ENCODE measurements at regions not wholly inside any gene's neighbourhood (a gene's known extent, or its start where the extent isn't known, plus 50 kb on each side); places are given as distances from the start of the nearest gene placed in this dataset.

- ChIA-PET RAD21 (ENCODE audit: unreplicated experiment) (no interaction called here), POLR2A (no interaction called here), SMC1A (ENCODE audit: uncharacterized antibody, unreplicated experiment) (no interaction called here), CTCF (no interaction called here)
- ATAC-seq: no peak
- H3K79me2 ChIP-seq (ENCODE audit: control insufficient read depth, insufficient read depth, low read length): no peaks in the 10 kb centered on the region
- WGBS (ENCODE audit: insufficient coverage, insufficient replicate concordance, low lambda C conversion rate, missing lambda C conversion rate): 0% methylated on average over 1 of the region's 1 CpG
- H4K20me1 ChIP-seq (ENCODE audit: control insufficient read depth, insufficient read depth): no peaks in the 10 kb centered on the region
- FAIRE-seq: no peak
- H3K4me1 ChIP-seq (ENCODE audit: control insufficient read depth, insufficient read depth, low read length): no peaks in the 10 kb centered on the region
- no peaks in the 10 kb centered on the region for H3K9me3 ChIP-seq (replicated peaks; ENCODE audit: control insufficient read depth, insufficient read depth, low read length)
- H3K4me2 ChIP-seq (ENCODE audit: control insufficient read depth, insufficient read depth): no peak overlapping the region
- DNase-seq (ENCODE audit: low read depth, low spot score): no peak
- 0 out of 4 replicates have a peak, but pooled peaks cover 0 to 3% of the 10 kb centered on the region in 2 experiments for H3K27me3 ChIP-seq (replicated peaks in 1 of 2; ENCODE audit: control insufficient read depth in 2 of 2, insufficient read depth in 2 of 2, low read length in 1 of 2)
- H3K27ac ChIP-seq (ENCODE audit: control insufficient read depth, insufficient read depth): no peak overlapping the region
- intact Hi-C loops (cut with micrococcal nuclease; ENCODE audit: unreplicated experiment): no loop called here
- no TSS peak for BruUV-seq (replicated peaks)
- no peak for TF ChIP-seq RELA (IDR thresholded peaks at IDR 0.05; ENCODE audit: borderline replicate concordance, partially characterized antibody)
- TF ChIP-seq ETV6 (conservative IDR thresholded peaks at IDR 0.05 in 1 of 2, IDR thresholded peaks at IDR 0.05 in 1 of 2; ENCODE audit: borderline replicate concordance in 1 of 2, low read depth in 1 of 2): no peak
- TF ChIP-seq BRCA1 (IDR thresholded peaks at IDR 0.05; ENCODE audit: low read depth, low read length): no peak
- no peak for TF ChIP-seq ZNF24 (IDR thresholded peaks at IDR 0.05)
- no peak for TF ChIP-seq WRNIP1 (IDR thresholded peaks at IDR 0.05; ENCODE audit: borderline replicate concordance, low read depth, low read length)
- TF ChIP-seq SIX5 (IDR thresholded peaks at IDR 0.05; ENCODE audit: low read depth, low read length, severe bottlenecking): no peak
- no peak for TF ChIP-seq MAX (IDR thresholded peaks at IDR 0.05; ENCODE audit: low read depth, low read length)
- no peak for TF ChIP-seq HSF1 (IDR thresholded peaks at IDR 0.05; ENCODE audit: low read depth, low read length)
- TF ChIP-seq GATAD2B (conservative IDR thresholded peaks at IDR 0.05; ENCODE audit: low read depth): no peak
- TF ChIP-seq GABPA (IDR thresholded peaks at IDR 0.05; ENCODE audit: low read depth): no peak
- TF ChIP-seq EZH2 (IDR thresholded peaks at IDR 0.05; ENCODE audit: borderline replicate concordance, control insufficient read depth, low read depth, low read length): no peak
- TF ChIP-seq BCL11A (IDR thresholded peaks at IDR 0.05; ENCODE audit: low read depth, low read length): no peak
- TF ChIP-seq FOS (IDR thresholded peaks at IDR 0.05; ENCODE audit: borderline replicate concordance, extremely low read depth, insufficient read length): no peak
- in situ Hi-C loops (cut with MboI): no loop called here
- no peak overlapping the region for H3K9ac ChIP-seq (ENCODE audit: control insufficient read depth, insufficient read depth, low read length)
- H3K4me3 ChIP-seq: no peak overlapping the region
- H2AFZ ChIP-seq (ENCODE audit: control insufficient read depth, low read depth, low read length): no peak overlapping the region
- no peaks in the 10 kb centered on the region for H3K36me3 ChIP-seq (ENCODE audit: control insufficient read depth in 2 of 2, insufficient read depth in 2 of 2, low read length in 1 of 2)
Measured at GRCh38 chr18:41853280-41853679, 101.8 kb upstream of the PIK3C3 start.

All from GM12878 (cell line).